WTC11 (cell line): ENCODE measurements at regions not wholly inside any gene's neighbourhood (a gene's known extent, or its start where the extent isn't known, plus 50 kb on each side); places are given as distances from the start of the nearest gene placed in this dataset.

Source experiments
- ATAC-seq: fragments of 200-7000 bp; cut with Tn5 transposase; 2 replicates; pipeline ENCODE4 v1.10.0; 2021; ENCODE audit warnings: mild to moderate bottlenecking, moderate library complexity
- CTCF ChIA-PET: fragments of 300-600 bp; sonication (Branson Sonifier 250); formaldehyde crosslinking; loops from one replicate; lab custom pipeline; 2021; ENCODE audit warnings: antibody characterized with exemption; lab: Charles Lee
- POLR2A ChIA-PET: fragments of 350-600 bp; sonication (Branson Sonifier 250); formaldehyde crosslinking; loops from one replicate; lab custom pipeline; 2021; ENCODE audit warnings: antibody characterized with exemption; lab: Charles Lee
- DNase-seq: peaks from one replicate; pipeline ENCODE4 v3.0.0; 2021; ENCODE audit warnings: low spot score
- H3K27ac Mint-ChIP-seq: 2 replicates; pipeline ENCODE4 v1.8.0; 2021; ENCODE audit warnings: mixed read lengths
- H3K27me3 Mint-ChIP-seq: 2 replicates; pipeline ENCODE4 v1.8.0; 2021; ENCODE audit warnings: low read depth, mild to moderate bottlenecking, moderate library complexity, mixed read lengths
- H3K36me3 Mint-ChIP-seq: 2 replicates; pipeline ENCODE4 v1.8.0; 2021; ENCODE audit warnings: mixed read lengths
- H3K4me1 Mint-ChIP-seq: 2 replicates; pipeline ENCODE4 v1.8.0; 2022; ENCODE audit warnings: mixed read lengths
- H3K4me3 Mint-ChIP-seq: 2 replicates; pipeline ENCODE4 v1.8.0; 2021; ENCODE audit warnings: mild to moderate bottlenecking, moderate library complexity, mixed read lengths
- H3K9me3 Mint-ChIP-seq: 2 replicates; pipeline ENCODE4 v1.8.0; 2021; ENCODE audit warnings: mixed read lengths
- ATF2 ChIP-seq: sonication (generic); formaldehyde crosslinking; IDR thresholded peaks from 2 replicates; pipeline ENCODE4 v1.8.1; 2022; ENCODE audit warnings: low read depth, missing genetic modification reagents, borderline replicate concordance
- FOXK1 ChIP-seq: sonication (generic); formaldehyde crosslinking; IDR thresholded peaks from 2 replicates; pipeline ENCODE4 v1.8.0; 2022; ENCODE audit warnings: mild to moderate bottlenecking, moderate library complexity, missing genetic modification reagents
- FOXP1 ChIP-seq: sonication (generic); formaldehyde crosslinking; IDR thresholded peaks from 2 replicates; pipeline ENCODE4 v1.8.0; 2022; ENCODE audit warnings: missing genetic modification reagents, mild to moderate bottlenecking, moderate library complexity, borderline replicate concordance
- GRHL2 ChIP-seq: fragments of 250-450 bp; sonication (Bioruptor Pico); IDR thresholded peaks from 2 replicates; pipeline ENCODE4 v1.8.0; 2022; ENCODE audit warnings: mild to moderate bottlenecking, moderate library complexity; ENCODE audit not compliant: insufficient replicate concordance, severe bottlenecking
- GTF2I ChIP-seq: fragments of 250-450 bp; sonication (Bioruptor Pico); conservative IDR thresholded peaks from 2 replicates; pipeline ENCODE4 v1.4.0; 2021; ENCODE audit warnings: mild to moderate bottlenecking
- HMGA2 ChIP-seq: fragments of 250-450 bp; sonication (Bioruptor Pico); IDR thresholded peaks from 2 replicates; pipeline ENCODE4 v1.4.0; 2021; ENCODE audit warnings: mild to moderate bottlenecking, moderate library complexity
- HMGXB4 ChIP-seq: sonication (generic); formaldehyde crosslinking; IDR thresholded peaks from 2 replicates; pipeline ENCODE4 v1.8.1; 2023; ENCODE audit warnings: mild to moderate bottlenecking, moderate library complexity, missing genetic modification reagents
- JUN ChIP-seq: sonication (generic); formaldehyde crosslinking; IDR thresholded peaks from 2 replicates; pipeline ENCODE4 v1.8.0; 2023; ENCODE audit warnings: mild to moderate bottlenecking, missing genetic modification reagents
- NFYB ChIP-seq: sonication (generic); formaldehyde crosslinking; conservative IDR thresholded peaks from 2 replicates; pipeline ENCODE4 v1.8.0; 2022; ENCODE audit warnings: low read depth, missing genetic modification reagents
- NR3C1 ChIP-seq: sonication (generic); formaldehyde crosslinking; conservative IDR thresholded peaks from 2 replicates; pipeline ENCODE4 v1.8.1; 2023; ENCODE audit warnings: low read depth, mild to moderate bottlenecking, missing genetic modification reagents
- PREB ChIP-seq: sonication (generic); formaldehyde crosslinking; IDR thresholded peaks from 2 replicates; pipeline ENCODE4 v1.8.1; 2022; ENCODE audit warnings: mild to moderate bottlenecking, missing genetic modification reagents, moderate library complexity, borderline replicate concordance
- STAT6 ChIP-seq: sonication (generic); formaldehyde crosslinking; conservative IDR thresholded peaks from 2 replicates; pipeline ENCODE4 v1.8.1; 2023; ENCODE audit warnings: mild to moderate bottlenecking, low read depth, missing genetic modification reagents, moderate library complexity
- TP53 ChIP-seq: sonication (generic); formaldehyde crosslinking; IDR thresholded peaks from 2 replicates; pipeline ENCODE4 v1.8.1; 2023; ENCODE audit warnings: mild to moderate bottlenecking, missing genetic modification reagents
- ZBTB21 ChIP-seq: sonication (generic); formaldehyde crosslinking; IDR thresholded peaks from 2 replicates; pipeline ENCODE4 v1.8.1; 2023; ENCODE audit warnings: mild to moderate bottlenecking, missing genetic modification reagents, borderline replicate concordance
- ZBTB43 ChIP-seq: sonication (generic); formaldehyde crosslinking; IDR thresholded peaks from 2 replicates; pipeline ENCODE4 v1.8.1; 2023; ENCODE audit warnings: mild to moderate bottlenecking, missing genetic modification reagents
- ZNF232 ChIP-seq: sonication (generic); formaldehyde crosslinking; IDR thresholded peaks from 2 replicates; pipeline ENCODE4 v1.8.0; 2022; ENCODE audit warnings: mild to moderate bottlenecking, missing genetic modification reagents
- ZNF396 ChIP-seq: fragments of 250-450 bp; sonication (Bioruptor Pico); IDR thresholded peaks from 2 replicates; pipeline ENCODE4 v1.8.0; 2021; ENCODE audit warnings: mild to moderate bottlenecking, moderate library complexity, borderline replicate concordance
- ZNF423 ChIP-seq: fragments of 250-450 bp; sonication (Bioruptor Pico); IDR thresholded peaks from 2 replicates; pipeline ENCODE4 v2.1.2; 2022; ENCODE audit warnings: mild to moderate bottlenecking, moderate library complexity
- ZNF532 ChIP-seq: fragments of 250-450 bp; sonication (Bioruptor Pico); IDR thresholded peaks from 2 replicates; pipeline ENCODE4 v1.9.0; 2021; ENCODE audit warnings: mild to moderate bottlenecking, borderline replicate concordance

- TF ChIP-seq ZNF532 (CRISPR knock-in tag) = no peak
- TF ChIP-seq FOXP1 (CRISPR knock-in tag) = no peak
- TF ChIP-seq FOXK1 (CRISPR knock-in tag) = no peak
- TF ChIP-seq ZNF396 (CRISPR knock-in tag) = no peak
Observed at GRCh38 chr9:104342552-104342951, 161.5 kb upstream of the OR13F1 start (continued).

GRCh38 chr9:104345061-104345460, 159.0 kb upstream of the OR13F1 start:
- Mint-ChIP-seq H3K4me3 (no peak overlapping the region), H3K4me1 (no peaks in the 10 kb centered on the region), H3K27me3 (no peaks in the 10 kb centered on the region), H3K36me3 (no peaks in the 10 kb centered on the region), H3K27ac (no peak overlapping the region), H3K9me3 (no peaks in the 10 kb centered on the region)
- CTCF ChIA-PET = no interaction called here
- POLR2A ChIA-PET = no interaction called here
- ATAC-seq = no peak
- no peak for DNase-seq
- TF ChIP-seq ZNF232 (no peak), ZBTB21 (CRISPR knock-in tag) (no peak), STAT6 (CRISPR knock-in tag) (no peak), GRHL2 (CRISPR knock-in tag) (no peak), PREB (CRISPR knock-in tag) (no peak), HMGA2 (CRISPR knock-in tag) (no peak), TP53 (CRISPR knock-in tag) (no peak), ATF2 (CRISPR knock-in tag) (no peak), ZBTB43 (CRISPR knock-in tag) (no peak), ZNF423 (CRISPR knock-in tag) (no peak), JUN (CRISPR knock-in tag) (no peak), ZNF532 (CRISPR knock-in tag) (no peak), NFYB (CRISPR knock-in tag) (no peak), NR3C1 (CRISPR knock-in tag) (no peak), GTF2I (CRISPR knock-in tag) (no peak), HMGXB4 (CRISPR knock-in tag) (no peak)
